Hepatocyte (in vitro differentiated cells): ENCODE measurements at regions not wholly inside any gene's neighbourhood (a gene's known extent, or its start where the extent isn't known, plus 50 kb on each side); places are given as distances from the start of the nearest gene placed in this dataset.

Experiments
- DNase-seq: peaks from one replicate; pipeline ENCODE4 v3.0.0-alpha.2; 2016; ENCODE audit warnings: low spot score
- H2AFZ ChIP-seq: fragments of 200-600 bp; sonication (generic); 2 replicates; pipeline ENCODE4 v1.6.0; 2016; ENCODE audit warnings: antibody characterized with exemption, mild to moderate bottlenecking
- H3K27ac ChIP-seq: fragments of 200-600 bp; sonication (generic); 2 replicates; pipeline ENCODE4 v1.5.1; 2016; ENCODE audit warnings: mild to moderate bottlenecking
- H3K27me3 ChIP-seq: fragments of 200-600 bp; sonication (generic); 2 replicates; pipeline ENCODE4 v1.6.1; 2016
- H3K36me3 ChIP-seq: fragments of 200-600 bp; sonication (generic); replicated peaks from 2 replicates; pipeline ENCODE4 v1.5.1; 2016; ENCODE audit warnings: low read depth; ENCODE audit not compliant: insufficient read depth
- H3K4me1 ChIP-seq: fragments of 200-600 bp; sonication (generic); 2 replicates; pipeline ENCODE4 v1.5.1; 2016; ENCODE audit warnings: mild to moderate bottlenecking, moderate library complexity; ENCODE audit not compliant: insufficient read depth
- H3K4me2 ChIP-seq: fragments of 200-600 bp; sonication (generic); 2 replicates; pipeline ENCODE4 v1.6.0; 2016
- H3K4me3 ChIP-seq: fragments of 200-600 bp; sonication (generic); 2 replicates; pipeline ENCODE4 v1.5.1; 2016; ENCODE audit warnings: mild to moderate bottlenecking
- H3K79me2 ChIP-seq: fragments of 200-600 bp; sonication (generic); 2 replicates; pipeline ENCODE4 v1.6.0; 2017; ENCODE audit warnings: mild to moderate bottlenecking
- H3K9me2 ChIP-seq: fragments of 200-600 bp; sonication (generic); replicated peaks from 2 replicates; pipeline ENCODE4 v1.6.0; 2017; ENCODE audit warnings: mild to moderate bottlenecking; ENCODE audit not compliant: insufficient read depth
- H3K9me3 ChIP-seq: fragments of 200-600 bp; sonication (generic); 2 replicates; pipeline ENCODE4 v1.5.1; 2016; ENCODE audit warnings: low read depth, mild to moderate bottlenecking
- H4K20me1 ChIP-seq: fragments of 200-600 bp; sonication (generic); 2 replicates; pipeline ENCODE4 v1.6.0; 2016; ENCODE audit warnings: mild to moderate bottlenecking; ENCODE audit not compliant: insufficient read depth, poor library complexity, severe bottlenecking
- EZH2 ChIP-seq: fragments of 200-600 bp; sonication (generic); IDR thresholded peaks from 2 replicates; pipeline ENCODE4 v1.6.1; 2016; ENCODE audit warnings: antibody characterized with exemption, mild to moderate bottlenecking, borderline replicate concordance
- EZH2phosphoT487 ChIP-seq: fragments of 200-600 bp; sonication (generic); IDR thresholded peaks from one replicate; pipeline ENCODE4 v1.6.1; 2018; ENCODE audit warnings: antibody characterized with exemption, mild to moderate bottlenecking, low read depth, moderate library complexity; ENCODE audit not compliant: unreplicated experiment, severe bottlenecking
- WGBS: methylation state at CpG from one replicate; pipeline ENCODE4 v1.1.6; 2016; ENCODE audit warnings: low lambda C conversion rate; ENCODE audit errors: missing lambda C conversion rate; 5-methylcytosine and 5-hydroxymethylcytosine counted together
- TF ChIP-seq, protein P1 (sequence below): fragments of 200-600 bp; sonication (generic); IDR thresholded peaks from 2 replicates; pipeline ENCODE4 v1.5.1; 2016; ENCODE audit warnings: antibody characterized with exemption, mild to moderate bottlenecking; ENCODE audit not compliant: poor library complexity

DNA sequence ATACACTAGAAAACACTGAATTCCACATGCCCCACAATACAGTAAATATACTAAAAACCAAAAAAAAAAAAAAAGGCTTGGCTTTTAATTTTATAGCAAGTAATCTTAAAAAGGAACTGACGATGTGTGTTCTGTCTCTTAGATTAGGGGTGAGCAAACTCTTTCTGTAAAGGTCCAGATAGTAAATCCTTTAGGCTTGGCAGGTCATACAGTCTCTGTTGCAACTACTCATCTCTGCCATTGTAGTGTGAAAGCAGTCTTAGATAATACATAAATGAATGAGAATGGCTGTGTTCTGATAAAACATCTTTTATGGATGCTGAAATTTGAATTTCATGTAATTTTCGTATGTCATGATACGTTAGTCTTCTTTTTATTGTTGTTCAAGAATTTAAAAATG, 150.2 kb downstream of the SLC30A10 start:
- Histone ChIP-seq H3K4me3 (no peak overlapping the region), H3K4me2 (no peak overlapping the region), H2AFZ (no peak overlapping the region), H3K9me2 (no peaks in the 10 kb centered on the region), H3K4me1 (no peaks in the 10 kb centered on the region), H3K9me3 (no peaks in the 10 kb centered on the region), H3K79me2 (no peaks in the 10 kb centered on the region), H3K27me3 (no peaks in the 10 kb centered on the region), H3K27ac (no peak overlapping the region), H3K36me3 (no peaks in the 10 kb centered on the region), H4K20me1 (no peaks in the 10 kb centered on the region)
- TF ChIP-seq EZH2 (no peak), EZH2phosphoT487 (no peak)
- TF ChIP-seq, protein P1, sequence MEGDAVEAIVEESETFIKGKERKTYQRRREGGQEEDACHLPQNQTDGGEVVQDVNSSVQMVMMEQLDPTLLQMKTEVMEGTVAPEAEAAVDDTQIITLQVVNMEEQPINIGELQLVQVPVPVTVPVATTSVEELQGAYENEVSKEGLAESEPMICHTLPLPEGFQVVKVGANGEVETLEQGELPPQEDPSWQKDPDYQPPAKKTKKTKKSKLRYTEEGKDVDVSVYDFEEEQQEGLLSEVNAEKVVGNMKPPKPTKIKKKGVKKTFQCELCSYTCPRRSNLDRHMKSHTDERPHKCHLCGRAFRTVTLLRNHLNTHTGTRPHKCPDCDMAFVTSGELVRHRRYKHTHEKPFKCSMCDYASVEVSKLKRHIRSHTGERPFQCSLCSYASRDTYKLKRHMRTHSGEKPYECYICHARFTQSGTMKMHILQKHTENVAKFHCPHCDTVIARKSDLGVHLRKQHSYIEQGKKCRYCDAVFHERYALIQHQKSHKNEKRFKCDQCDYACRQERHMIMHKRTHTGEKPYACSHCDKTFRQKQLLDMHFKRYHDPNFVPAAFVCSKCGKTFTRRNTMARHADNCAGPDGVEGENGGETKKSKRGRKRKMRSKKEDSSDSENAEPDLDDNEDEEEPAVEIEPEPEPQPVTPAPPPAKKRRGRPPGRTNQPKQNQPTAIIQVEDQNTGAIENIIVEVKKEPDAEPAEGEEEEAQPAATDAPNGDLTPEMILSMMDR = no peak
- 70% methylated on average over 3 of the region's 3 CpGs for WGBS
- DNase-seq = no peak

DNA sequence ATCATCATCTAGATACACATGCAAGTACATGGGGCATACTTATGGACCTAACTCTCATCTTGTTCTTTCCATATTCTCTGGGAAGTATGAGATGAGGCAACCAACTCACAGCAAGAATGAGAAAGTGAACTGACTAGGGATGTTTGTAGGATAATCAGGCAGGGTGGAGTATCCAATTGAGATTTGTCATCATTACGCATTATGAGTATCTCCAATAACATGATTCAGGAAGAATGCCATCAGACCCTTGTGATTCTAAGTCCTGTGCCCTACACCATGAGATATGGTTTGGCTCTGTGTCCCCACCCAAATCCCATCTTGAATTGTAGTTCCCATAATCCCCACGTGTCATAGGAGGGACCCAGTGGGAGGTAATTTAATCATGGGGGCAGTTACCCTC, 154.0 kb downstream of the SLC30A10 start:
- Histone ChIP-seq H3K79me2 (no peaks in the 10 kb centered on the region), H3K27ac (no peak overlapping the region), H3K4me3 (no peak overlapping the region), H4K20me1 (no peaks in the 10 kb centered on the region), H3K9me2 (no peaks in the 10 kb centered on the region), H3K9me3 (no peaks in the 10 kb centered on the region), H3K27me3 (no peaks in the 10 kb centered on the region), H3K4me2 (no peak overlapping the region), H2AFZ (no peak overlapping the region), H3K36me3 (no peaks in the 10 kb centered on the region), H3K4me1 (no peaks in the 10 kb centered on the region)
- TF ChIP-seq EZH2phosphoT487 (no peak), EZH2 (no peak)
- TF ChIP-seq, protein P1 = no peak
- DNase-seq = no peak
- WGBS = 100% methylated on average over 2 of the region's 2 CpGs

DNA sequence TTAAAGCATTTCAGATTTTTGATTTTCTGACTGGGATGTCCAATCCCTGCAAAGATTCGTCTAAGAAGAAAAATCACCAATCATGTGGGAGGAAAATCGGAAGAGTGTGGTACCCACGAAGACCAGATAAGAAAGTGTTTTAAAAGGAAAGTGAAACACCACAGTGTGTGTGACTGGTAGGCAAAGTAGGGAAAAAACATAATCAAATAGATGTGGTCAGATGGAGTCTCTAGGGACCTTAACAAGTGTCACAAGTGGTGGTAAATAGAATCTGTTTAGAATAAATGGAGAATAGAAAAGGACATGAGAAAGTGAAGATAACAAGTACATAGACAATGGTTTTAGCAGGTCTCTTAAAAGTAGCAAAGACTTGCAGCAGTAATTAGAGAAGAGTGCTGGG, 154.6 kb downstream of the SLC30A10 start:
- H3K4me3 ChIP-seq = no peak overlapping the region
- no peak overlapping the region for H3K4me2 ChIP-seq
- H3K9me2 ChIP-seq = no peaks in the 10 kb centered on the region
- H3K9me3 ChIP-seq = no peaks in the 10 kb centered on the region
- H3K27ac ChIP-seq = no peak overlapping the region
- TF ChIP-seq EZH2phosphoT487 (no peak), EZH2 (no peak)
- TF ChIP-seq, protein P1 = no peak
- no peaks in the 10 kb centered on the region for H4K20me1 ChIP-seq
- H3K36me3 ChIP-seq = no peaks in the 10 kb centered on the region
- no peak for DNase-seq
- no peaks in the 10 kb centered on the region for H3K79me2 ChIP-seq
- H2AFZ ChIP-seq = no peak overlapping the region
- no peaks in the 10 kb centered on the region for H3K27me3 ChIP-seq
- 77% methylated on average over 3 of the region's 3 CpGs for WGBS
- no peaks in the 10 kb centered on the region for H3K4me1 ChIP-seq

DNA sequence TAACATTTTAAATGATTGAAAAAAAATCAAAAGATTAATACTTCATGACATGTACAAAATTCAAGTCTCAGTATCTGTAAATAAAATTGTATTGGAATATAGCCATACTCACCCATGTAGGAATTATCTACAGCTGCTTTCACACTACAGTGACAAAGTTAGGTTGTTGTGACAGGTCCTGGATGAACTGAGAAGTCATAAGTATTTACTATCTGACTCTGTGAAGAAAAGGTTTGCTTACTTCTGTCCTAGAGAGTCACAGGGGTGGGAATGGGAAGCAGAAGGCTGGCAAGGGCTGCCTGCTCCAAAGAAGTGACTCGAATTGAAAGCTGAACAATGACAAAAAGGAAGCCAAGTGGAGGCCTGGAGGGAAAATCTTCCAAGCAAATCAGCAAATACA, 155.2 kb downstream of the SLC30A10 start:
- H2AFZ ChIP-seq = no peak overlapping the region
- TF ChIP-seq EZH2 (no peak), EZH2phosphoT487 (no peak)
- TF ChIP-seq, protein P1 = no peak
- H3K4me1 ChIP-seq = no peaks in the 10 kb centered on the region
- no peaks in the 10 kb centered on the region for H4K20me1 ChIP-seq
- no peaks in the 10 kb centered on the region for H3K9me2 ChIP-seq
- no peaks in the 10 kb centered on the region for H3K79me2 ChIP-seq
- H3K4me3 ChIP-seq = no peak overlapping the region
- no peak for DNase-seq
- no peaks in the 10 kb centered on the region for H3K27me3 ChIP-seq
- H3K27ac ChIP-seq = no peak overlapping the region
- H3K36me3 ChIP-seq = no peaks in the 10 kb centered on the region
- H3K9me3 ChIP-seq = no peaks in the 10 kb centered on the region
- no peak overlapping the region for H3K4me2 ChIP-seq
- WGBS = 55% methylated on average over 1 of the region's 1 CpG
